ENCODE measurements at regions not wholly inside any gene's neighbourhood (a gene's known extent, or its start where the extent isn't known, plus 50 kb on each side); places are given as distances from the start of the nearest gene placed in this dataset.
"Not testable (repeated sequence)": the region's sequence is repeated elsewhere in the genome, so short reads cannot be mapped to it uniquely, and the experiment has no call there.

- DNase-seq (ENCODE audit: low read depth), result no peak
These were observed 101.5 kb downstream of the TENT5C start for GRCh38 chr1:117707371-117707770.

GRCh38 chr1:117708323-117709248 lies 102.7 kb downstream of the TENT5C start:
- no peak for DNase-seq (ENCODE audit: low read depth)

- DNase-seq (ENCODE audit: low read depth), result no peak
These were observed 103.4 kb downstream of the TENT5C start for GRCh38 chr1:117709249-117709691.

- DNase-seq (ENCODE audit: low read depth), result no peak
These were observed 104.9 kb downstream of the TENT5C start for GRCh38 chr1:117710710-117711109.

GRCh38 chr1:117712621-117713020 lies 106.8 kb downstream of the TENT5C start:
- no peak for DNase-seq (ENCODE audit: low read depth)

GRCh38 chr1:117714546-117714945 lies 108.7 kb downstream of the TENT5C start:
- DNase-seq (ENCODE audit: low read depth), result no peak

- not testable (repeated sequence) for DNase-seq (ENCODE audit: low read depth)
These were observed 110.2 kb downstream of the TENT5C start for GRCh38 chr1:117716030-117716429.

GRCh38 chr1:117717980-117718379 lies 112.1 kb downstream of the TENT5C start:
- not testable (repeated sequence) for DNase-seq (ENCODE audit: low read depth)

GRCh38 chr1:117718596-117718995 lies 112.7 kb downstream of the TENT5C start:
- not testable (repeated sequence) for DNase-seq (ENCODE audit: low read depth)

GRCh38 chr1:117719004-117719403 lies 113.2 kb downstream of the TENT5C start:
- DNase-seq (ENCODE audit: low read depth), result no peak

- no peak for DNase-seq (ENCODE audit: low read depth)
These were observed 126.4 kb downstream of the TENT5C start for GRCh38 chr1:117732065-117732797.

- DNase-seq (ENCODE audit: low read depth), result no peak
These were observed 127.1 kb downstream of the TENT5C start for GRCh38 chr1:117732956-117733355.

- no peak for DNase-seq (ENCODE audit: low read depth)
These were observed 128.6 kb downstream of the TENT5C start for GRCh38 chr1:117734403-117734802.

- no peak for DNase-seq (ENCODE audit: low read depth)
These were observed 129.5 kb downstream of the TENT5C start for GRCh38 chr1:117735045-117735992.

GRCh38 chr1:117739504-117739903 lies 133.7 kb downstream of the TENT5C start:
- no peak for DNase-seq (ENCODE audit: low read depth)

GRCh38 chr1:117740496-117740895 lies 134.6 kb downstream of the TENT5C start:
- DNase-seq (ENCODE audit: low read depth), result no peak

GRCh38 chr1:117746565-117746964 lies 140.7 kb downstream of the TENT5C start:
- DNase-seq (ENCODE audit: low read depth), result not testable (repeated sequence)

GRCh38 chr1:117747605-117748004 lies 141.8 kb downstream of the TENT5C start:
- DNase-seq (ENCODE audit: low read depth), result no peak

GRCh38 chr1:117751321-117751720 lies 145.5 kb downstream of the TENT5C start:
- no peak for DNase-seq (ENCODE audit: low read depth)

- no peak for DNase-seq (ENCODE audit: low read depth)
These were observed 146.8 kb downstream of the TENT5C start for GRCh38 chr1:117752661-117753060.

- DNase-seq (ENCODE audit: low read depth), result no peak
These were observed 147.4 kb downstream of the TENT5C start for GRCh38 chr1:117753232-117753631.

- DNase-seq (ENCODE audit: low read depth), result no peak
These were observed 147.8 kb downstream of the TENT5C start for GRCh38 chr1:117753652-117754051.

Measured in stimulated activated CD8-positive, alpha-beta memory T cell treated with anti-CD3 and anti-CD28 coated beads, Interleukin-4, amount 100 ng/mL, for 24 hours (primary cell).